GM23248 (cell line): ENCODE measurements at regions not wholly inside any gene's neighbourhood (a gene's known extent, or its start where the extent isn't known, plus 50 kb on each side); places are given as distances from the start of the nearest gene placed in this dataset.

Experiments
- DNase-seq: peaks from one replicate; pipeline ENCODE4 v3.0.0-alpha.2; 2015
- H2AFZ ChIP-seq: fragments of 200-600 bp; sonication (generic); 2 replicates; pipeline ENCODE4 v1.6.1; 2016; ENCODE audit warnings: antibody characterized with exemption
- H3F3A ChIP-seq: fragments of 200-600 bp; sonication (generic); 2 replicates; pipeline ENCODE4 v1.6.1; 2016; ENCODE audit warnings: mild to moderate bottlenecking, antibody characterized with exemption, mixed run types; ENCODE audit not compliant: insufficient read depth
- H3K27ac ChIP-seq: fragments of 200-600 bp; sonication (generic); 2 replicates; pipeline ENCODE4 v1.5.1; 2016; ENCODE audit warnings: mild to moderate bottlenecking
- H3K27me3 ChIP-seq: fragments of 200-600 bp; sonication (generic); replicated peaks from 2 replicates; pipeline ENCODE4 v1.6.1; 2016; ENCODE audit warnings: mild to moderate bottlenecking; ENCODE audit not compliant: insufficient read depth
- H3K36me3 ChIP-seq: fragments of 200-600 bp; sonication (generic); 2 replicates; pipeline ENCODE4 v1.6.1; 2016; ENCODE audit warnings: low read depth, mild to moderate bottlenecking
- H3K4me1 ChIP-seq: fragments of 200-600 bp; sonication (generic); 2 replicates; pipeline ENCODE4 v1.6.1; 2016; ENCODE audit warnings: mild to moderate bottlenecking; ENCODE audit not compliant: insufficient read depth
- H3K4me2 ChIP-seq: fragments of 200-600 bp; sonication (generic); one replicate; pipeline ENCODE4 v1.6.1; 2016; ENCODE audit warnings: mild to moderate bottlenecking; ENCODE audit not compliant: unreplicated experiment
- H3K4me3 ChIP-seq: fragments of 200-600 bp; sonication (generic); 2 replicates; pipeline ENCODE4 v1.5.1; 2016; ENCODE audit warnings: mild to moderate bottlenecking
- H3K79me2 ChIP-seq: fragments of 200-600 bp; sonication (generic); 2 replicates; pipeline ENCODE4 v1.6.1; 2016; ENCODE audit warnings: mild to moderate bottlenecking; ENCODE audit not compliant: insufficient read depth
- H3K9ac ChIP-seq: fragments of 200-600 bp; sonication (generic); 2 replicates; pipeline ENCODE4 v1.6.1; 2016; ENCODE audit warnings: mild to moderate bottlenecking
- H3K9me2 ChIP-seq: fragments of 200-600 bp; sonication (generic); 2 replicates; pipeline ENCODE4 v1.6.1; 2016; ENCODE audit warnings: mixed run types, mild to moderate bottlenecking, moderate library complexity; ENCODE audit not compliant: insufficient read depth
- H3K9me3 ChIP-seq: fragments of 200-600 bp; sonication (generic); one replicate; pipeline ENCODE4 v1.6.1; 2017; ENCODE audit warnings: low read depth
- H4K20me1 ChIP-seq: fragments of 200-600 bp; sonication (generic); 2 replicates; pipeline ENCODE4 v1.6.0; 2016; ENCODE audit not compliant: insufficient read depth
- EZH2 ChIP-seq: fragments of 200-600 bp; sonication (generic); IDR thresholded peaks from 2 replicates; pipeline ENCODE4 v1.6.1; 2018; ENCODE audit warnings: antibody characterized with exemption, mild to moderate bottlenecking; ENCODE audit not compliant: insufficient read depth, poor library complexity, severe bottlenecking
- EZH2phosphoT487 ChIP-seq: fragments of 200-600 bp; sonication (generic); IDR thresholded peaks from 2 replicates; pipeline ENCODE4 v1.6.1; 2018; ENCODE audit warnings: antibody characterized with exemption, moderate library complexity, mild to moderate bottlenecking, low read depth; ENCODE audit not compliant: insufficient read depth
- WGBS, 2 experiments: methylation state at CpG; one replicate each; pipeline ENCODE4 v1.1.6; 2015 to 2017; ENCODE audit warnings: low lambda C conversion rate in 2 of 2, low coverage in 1 of 2; ENCODE audit errors: missing lambda C conversion rate in 2 of 2; 5-methylcytosine and 5-hydroxymethylcytosine counted together
- in situ Hi-C: fragments of 300-500 bp; cut with MboI; formaldehyde crosslinking; loops from 2 replicates; pipeline ENCODE4 v1.15.0; 2020

DNA sequence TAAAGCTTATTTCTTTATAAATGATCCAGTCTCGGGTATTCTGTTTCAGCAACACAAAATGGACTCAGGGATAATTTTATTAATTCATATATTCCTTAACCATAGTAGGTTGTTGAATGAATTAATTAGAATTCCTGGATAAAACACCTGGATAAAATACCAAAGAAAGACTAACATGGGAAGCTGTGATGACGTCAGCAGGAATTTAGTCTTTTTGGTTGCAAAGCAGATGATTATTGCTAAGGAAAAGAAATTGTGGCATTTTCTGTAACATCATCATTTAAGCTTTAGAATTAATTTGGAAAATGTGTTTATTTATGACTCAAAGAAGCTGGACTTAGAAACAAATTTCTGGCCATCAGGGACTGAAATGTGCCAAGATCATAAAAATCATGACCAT lies 228.3 kb upstream of the ZBTB20 start:
- H3K36me3 ChIP-seq: no peaks in the 10 kb centered on the region

DNA sequence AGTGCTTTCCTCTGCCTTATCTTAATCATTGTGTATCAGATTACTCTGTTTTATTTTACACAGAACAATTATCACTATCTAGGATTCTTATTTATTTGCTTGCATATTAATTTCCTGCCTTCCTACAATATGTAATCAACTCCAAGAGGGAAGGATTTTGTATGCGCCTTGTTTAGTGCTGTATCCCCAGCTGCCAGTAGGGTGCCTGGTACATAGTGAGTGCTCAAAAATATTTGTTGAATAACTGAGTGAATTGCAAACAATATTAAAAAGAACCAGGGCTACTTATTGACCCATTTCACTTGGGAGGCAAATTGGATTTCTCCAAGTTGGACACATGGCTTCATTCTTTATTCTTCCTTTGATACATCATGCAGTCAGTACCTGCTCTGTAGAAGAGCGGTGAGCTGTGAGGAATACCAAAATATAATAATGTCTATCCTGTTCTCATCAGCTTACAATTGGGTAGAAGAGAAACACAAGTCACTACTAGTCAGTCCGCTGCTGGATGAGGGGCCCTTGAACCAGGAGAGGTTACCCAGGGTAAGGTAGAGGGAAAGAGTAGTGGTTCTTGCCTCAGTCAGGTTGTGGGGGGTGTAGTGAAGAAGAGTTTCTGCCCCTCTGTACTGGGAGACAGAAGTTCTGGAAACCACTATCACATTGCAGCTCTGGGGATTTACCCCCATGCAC lies 233.9 kb upstream of the ZBTB20 start:
- peaks cover 8% of the 10 kb centered on the region; the same call in 1 of the 2 replicates for H3K4me1 ChIP-seq
- no peaks in the 10 kb centered on the region for H3K9me2 ChIP-seq
- WGBS, 2 experiments: 79 to 81% methylated on average over 3 of the region's 3 CpGs
- H3K4me3 ChIP-seq: no peak overlapping the region
- in situ Hi-C loops: no loop called here
- no peaks in the 10 kb centered on the region for H3K27me3 ChIP-seq
- no peak overlapping the region for H3K4me2 ChIP-seq
- no peak overlapping the region for H3K27ac ChIP-seq
- H3F3A ChIP-seq: no peaks in the 10 kb centered on the region; the same call in 1 of the 2 replicates
- no peaks in the 10 kb centered on the region for H3K36me3 ChIP-seq
- DNase-seq: no peak
- no peak overlapping the region for H2AFZ ChIP-seq
- TF ChIP-seq EZH2 (no peak), EZH2phosphoT487 (no peak)
- no peaks in the 10 kb centered on the region for H4K20me1 ChIP-seq
- no peaks in the 10 kb centered on the region for H3K9me3 ChIP-seq
- H3K9ac ChIP-seq: no peak overlapping the region
- H3K79me2 ChIP-seq: no peaks in the 10 kb centered on the region

More for the DNA sequence above, 228.3 kb upstream of the ZBTB20 start:
- Histone ChIP-seq H4K20me1 (no peaks in the 10 kb centered on the region), H3K9me3 (no peaks in the 10 kb centered on the region), H3K27ac (no peak overlapping the region), H3K9me2 (no peaks in the 10 kb centered on the region), H3K27me3 (no peaks in the 10 kb centered on the region), H3F3A (no peaks in the 10 kb centered on the region), H3K4me3 (no peak overlapping the region), H3K4me1 (no peaks in the 10 kb centered on the region), H3K79me2 (no peaks in the 10 kb centered on the region), H2AFZ (no peak overlapping the region), H3K9ac (no peak overlapping the region), H3K4me2 (no peak overlapping the region)
- no peak for DNase-seq
- 85 to 93% methylated on average over 2 of the region's 2 CpGs for WGBS, 2 experiments
- in situ Hi-C loops: no loop called here
- TF ChIP-seq EZH2phosphoT487: no peak
- no peak for TF ChIP-seq EZH2

DNA sequence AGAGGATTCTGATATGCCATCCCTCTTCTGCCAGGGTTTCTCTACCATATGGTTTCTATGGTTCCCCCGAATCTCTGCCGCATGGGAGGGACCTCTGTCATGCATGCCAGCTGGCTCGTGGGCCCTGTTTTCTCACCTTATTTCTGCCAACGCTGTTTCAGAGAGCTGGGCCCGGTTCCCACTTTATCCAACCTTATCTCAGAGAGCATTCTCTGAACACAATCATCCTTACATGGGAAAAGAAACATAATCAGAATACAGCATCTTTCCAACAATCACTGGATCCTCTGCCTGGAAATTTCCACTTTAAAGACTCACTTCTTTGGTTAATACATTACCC lies 234.5 kb upstream of the ZBTB20 start:
- H3K79me2 ChIP-seq: no peaks in the 10 kb centered on the region
- no peaks in the 10 kb centered on the region for H3K9me3 ChIP-seq
- peak; percentile 15 for DNase-seq
- H3K4me1 ChIP-seq: peaks cover 8% of the 10 kb centered on the region; the same call in 1 of the 2 replicates
- no peaks in the 10 kb centered on the region for H4K20me1 ChIP-seq
- TF ChIP-seq EZH2phosphoT487: no peak
- no peak for TF ChIP-seq EZH2
- peak overlapping the region; percentile 15 for H3K4me2 ChIP-seq
- H3F3A ChIP-seq: no peaks in the 10 kb centered on the region; the same call in 1 of the 2 replicates
- H3K27me3 ChIP-seq: no peaks in the 10 kb centered on the region
- 10 to 18% methylated on average over 5 of the region's 5 CpGs for WGBS, 2 experiments
- no peak overlapping the region for H3K4me3 ChIP-seq
- H3K27ac ChIP-seq: no peak overlapping the region
- no peaks in the 10 kb centered on the region for H3K36me3 ChIP-seq
- in situ Hi-C loops: no loop called here
- H2AFZ ChIP-seq: peak overlapping the region; percentile 58; the same call in 1 of the 2 replicates
- H3K9me2 ChIP-seq: no peaks in the 10 kb centered on the region
- H3K9ac ChIP-seq: no peak overlapping the region

DNA sequence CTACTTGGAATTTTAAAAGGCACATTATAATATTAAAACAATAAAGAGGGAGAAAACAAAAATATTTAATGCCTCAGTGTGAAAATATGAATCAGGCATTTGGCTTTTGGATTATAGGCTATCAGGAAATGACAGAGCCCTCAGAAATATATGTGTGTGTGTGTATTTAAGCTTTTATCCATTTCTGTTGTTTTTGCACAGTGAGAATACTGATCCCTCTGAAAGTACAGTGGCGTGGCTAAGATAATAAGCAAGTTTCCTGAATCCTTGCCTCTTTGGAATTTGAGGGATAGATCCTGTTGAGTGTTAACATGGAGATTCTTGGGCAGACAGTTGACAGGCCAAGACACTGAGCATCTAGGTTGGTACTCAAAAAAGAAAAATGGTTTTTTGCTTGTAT lies 234.8 kb upstream of the ZBTB20 start:
- Histone ChIP-seq H2AFZ (peak overlapping the region; percentile 58; the same call in 1 of the 2 replicates), H3K79me2 (no peaks in the 10 kb centered on the region), H4K20me1 (no peaks in the 10 kb centered on the region), H3K9me3 (no peaks in the 10 kb centered on the region), H3K4me1 (peaks cover 8% of the 10 kb centered on the region; the same call in 1 of the 2 replicates), H3K9ac (no peak overlapping the region), H3K9me2 (no peaks in the 10 kb centered on the region), H3K4me3 (no peak overlapping the region), H3K27ac (no peak overlapping the region), H3K36me3 (no peaks in the 10 kb centered on the region), H3K4me2 (peak overlapping the region; percentile 15), H3K27me3 (no peaks in the 10 kb centered on the region), H3F3A (no peaks in the 10 kb centered on the region; the same call in 1 of the 2 replicates)
- DNase-seq: no peak
- 97 to 100% methylated on average over 1 of the region's 1 CpG for WGBS, 2 experiments
- in situ Hi-C loops: no loop called here
- TF ChIP-seq EZH2: no peak
- no peak for TF ChIP-seq EZH2phosphoT487

DNA sequence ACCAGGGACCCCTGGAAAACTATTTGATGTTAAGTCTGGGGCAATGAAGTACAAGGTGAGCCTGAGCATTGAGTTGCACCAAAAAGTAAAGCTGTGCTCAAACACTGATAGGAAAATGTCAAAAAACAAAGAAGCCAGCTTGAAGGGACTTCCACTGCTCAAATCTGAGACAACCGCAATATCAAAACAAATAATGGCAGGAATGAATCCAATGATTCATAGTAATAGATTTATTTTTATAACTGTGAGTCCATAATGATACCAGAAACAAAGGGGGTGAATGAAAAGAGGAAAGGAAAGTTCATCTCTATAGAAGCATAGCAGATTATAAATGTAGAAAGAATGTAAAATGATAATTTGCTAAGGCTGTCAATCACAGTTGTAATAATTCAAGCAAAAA lies 237.3 kb upstream of the ZBTB20 start:
- in situ Hi-C loops: no loop called here

More for the DNA sequence above, 237.3 kb upstream of the ZBTB20 start:
- Histone ChIP-seq H3F3A (no peaks in the 10 kb centered on the region; the same call in 1 of the 2 replicates), H3K4me3 (no peak overlapping the region), H3K27me3 (no peaks in the 10 kb centered on the region), H4K20me1 (no peaks in the 10 kb centered on the region), H3K4me2 (no peak overlapping the region), H3K27ac (no peak overlapping the region), H3K9me3 (no peaks in the 10 kb centered on the region), H3K9ac (no peak overlapping the region), H3K4me1 (peaks cover 8% of the 10 kb centered on the region), H3K36me3 (no peaks in the 10 kb centered on the region), H2AFZ (no peak overlapping the region), H3K79me2 (no peaks in the 10 kb centered on the region), H3K9me2 (no peaks in the 10 kb centered on the region)
- DNase-seq: no peak
- no peak for TF ChIP-seq EZH2phosphoT487
- TF ChIP-seq EZH2: no peak
- WGBS, 2 experiments: 72 to 77% methylated on average over 1 of the region's 1 CpG
